ENCODE measurements at regions not wholly inside any gene's neighbourhood (a gene's known extent, or its start where the extent isn't known, plus 50 kb on each side); places are given as distances from the start of the nearest gene placed in this dataset.

DNA sequence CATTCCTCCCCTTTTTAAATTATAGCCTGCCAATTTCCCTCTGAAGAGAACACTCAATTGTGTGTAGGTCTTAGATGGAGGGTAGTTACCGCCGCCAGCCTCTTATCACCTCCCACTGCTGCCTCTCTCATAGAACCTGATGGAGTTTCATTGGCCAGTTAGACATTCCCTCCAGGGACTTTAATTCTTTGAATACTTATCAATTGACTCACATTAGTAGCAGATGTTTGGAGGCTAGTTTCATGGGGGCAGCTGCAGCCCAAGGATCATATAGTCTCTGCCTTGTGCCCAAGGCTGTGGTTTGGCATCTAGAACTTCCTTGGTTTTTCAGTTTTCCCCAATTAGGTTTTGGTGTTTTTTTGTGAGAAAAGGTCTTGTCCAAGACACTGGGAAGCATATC lies 318.9 kb upstream of the HTR2A start:
- no peak for TF ChIP-seq POLR2AphosphoS5 (IDR thresholded peaks at IDR 0.05)
- no peak for TF ChIP-seq POLR2A (IDR thresholded peaks at IDR 0.05)

Data from sigmoid colon (tissue), 4 donors.